K562 (cell line): ENCODE measurements at regions not wholly inside any gene's neighbourhood (a gene's known extent, or its start where the extent isn't known, plus 50 kb on each side); places are given as distances from the start of the nearest gene placed in this dataset.

Experiments used
- ARID1B ChIP-seq: fragments of 450-650 bp; IDR thresholded peaks from 2 replicates; pipeline ENCODE4 v1.6.1; 2016; ENCODE audit warnings: antibody characterized with exemption, mild to moderate bottlenecking, inconsistent platforms
- ARID3A ChIP-seq: IDR thresholded peaks from 2 replicates; pipeline ENCODE4 v1.6.1; 2012; ENCODE audit warnings: low read depth, low read length, improper control_type of control experiment, borderline replicate concordance
- CLOCK ChIP-seq: fragments of 250-450 bp; sonication (Bioruptor Pico); IDR thresholded peaks from 2 replicates; pipeline ENCODE4 v1.4.0; 2020; ENCODE audit warnings: mild to moderate bottlenecking, moderate library complexity, borderline replicate concordance
- DIDO1 ChIP-seq: fragments of 450-650 bp; IDR thresholded peaks from 2 replicates; pipeline ENCODE4 v1.6.1; 2016; ENCODE audit warnings: low read depth, missing biosample characterization, missing genetic modification characterization
- DLX4 ChIP-seq: fragments of 250-450 bp; sonication (Bioruptor Pico); IDR thresholded peaks from 2 replicates; pipeline ENCODE4 v1.6.1; 2021; ENCODE audit warnings: mild to moderate bottlenecking
- FOXK1 ChIP-seq: sonication (generic); formaldehyde crosslinking; IDR thresholded peaks from 2 replicates; pipeline ENCODE4 v1.8.0; 2022; ENCODE audit warnings: missing genetic modification reagents, mild to moderate bottlenecking, borderline replicate concordance
- HDAC2 ChIP-seq: fragments of 450-650 bp; IDR thresholded peaks from 2 replicates; pipeline ENCODE4 v1.6.1; 2016; ENCODE audit warnings: mild to moderate bottlenecking
- HNRNPK ChIP-seq: fragments of 200-400 bp; formaldehyde crosslinking; IDR thresholded peaks from one replicate; pipeline ENCODE4 v1.6.1; 2018; ENCODE audit warnings: mild to moderate bottlenecking, low read depth, low read length; ENCODE audit not compliant: poor library complexity, severe bottlenecking
- KAT7 ChIP-seq: sonication (generic); formaldehyde crosslinking; IDR thresholded peaks from 2 replicates; pipeline ENCODE4 v1.8.0; 2022; ENCODE audit warnings: missing genetic modification reagents, mild to moderate bottlenecking, borderline replicate concordance
- MEF2A ChIP-seq: IDR thresholded peaks from 2 replicates; pipeline ENCODE4 v1.6.1; 2011; ENCODE audit warnings: low read depth, mild to moderate bottlenecking, low read length, moderate library complexity; ENCODE audit not compliant: control insufficient read depth
- MEIS2 ChIP-seq: fragments of 450-650 bp; IDR thresholded peaks from 2 replicates; pipeline ENCODE4 v1.6.1; 2014; ENCODE audit warnings: mild to moderate bottlenecking; ENCODE audit not compliant: partially characterized antibody
- MLLT1 ChIP-seq, 2 experiments: fragments of 450-650 bp; IDR thresholded peaks; 2 replicates each; pipeline ENCODE4 v1.6.1; 2016
- NFIC ChIP-seq: fragments of 450-650 bp; IDR thresholded peaks from 2 replicates; pipeline ENCODE4 v1.6.1; 2017; ENCODE audit warnings: mild to moderate bottlenecking, inconsistent platforms
- NR2F6 ChIP-seq: fragments of 450-650 bp; formaldehyde crosslinking; IDR thresholded peaks from 2 replicates; pipeline ENCODE4 v1.4.0; 2020; ENCODE audit warnings: mild to moderate bottlenecking
- RBM15 ChIP-seq: fragments of 200-400 bp; formaldehyde crosslinking; IDR thresholded peaks from 2 replicates; pipeline ENCODE4 v1.6.1; 2018; ENCODE audit warnings: mild to moderate bottlenecking, low read length, moderate library complexity; ENCODE audit not compliant: insufficient read depth
- TBP ChIP-seq: optimal IDR thresholded peaks from 2 replicates; pipeline ENCODE3; 2011; ENCODE audit warnings: low read depth, low read length, improper control_type of control experiment
- ZFPM2 ChIP-seq: fragments of 250-450 bp; sonication (Bioruptor Pico); IDR thresholded peaks from 2 replicates; pipeline ENCODE4 v1.5.1; 2022; ENCODE audit warnings: mild to moderate bottlenecking
- ZNF263 ChIP-seq: sonication (generic); formaldehyde crosslinking; IDR thresholded peaks from 2 replicates; pipeline ENCODE4 v1.8.0; 2022; ENCODE audit warnings: mild to moderate bottlenecking, missing genetic modification reagents, borderline replicate concordance
- ZNF518B ChIP-seq: fragments of 250-450 bp; sonication (Bioruptor Pico); IDR thresholded peaks from 2 replicates; pipeline ENCODE4 v1.5.0; 2021; ENCODE audit warnings: mild to moderate bottlenecking, moderate library complexity
- ZNF766 ChIP-seq: fragments of 200-800 bp; sonication (Bioruptor generic); conservative IDR thresholded peaks from 2 replicates; pipeline ENCODE4 v1.6.1; 2016; ENCODE audit warnings: missing genetic modification characterization, missing compliant biosample characterization

GRCh38 chr6:51166914-51167313, 348.2 kb downstream of the TFAP2B start (continued):
- TF ChIP-seq CLOCK (CRISPR knock-in tag) (no peak), TBP (no peak), HNRNPK (no peak), KAT7 (no peak), DIDO1 (tag) (no peak), FOXK1 (no peak), HDAC2 (no peak), RBM15 (no peak), ZNF518B (no peak), MLLT1 (IDR thresholded peaks at IDR 0.05) (no peak), ZNF766 (CRISPR knock-in tag) (no peak), MEF2A (no peak), DLX4 (no peak), ZFPM2 (CRISPR knock-in tag) (no peak), ARID1B (peak; percentile 83), NFIC (peak; percentile 84), MEIS2 (peak; percentile 78), ARID3A (peak; percentile 62; the same call in 1 of the 2 replicates), NR2F6 (CRISPR knock-in tag) (no peak), ZNF263 (CRISPR knock-in tag) (no peak)
